ENCODE measurements at regions not wholly inside any gene's neighbourhood (a gene's known extent, or its start where the extent isn't known, plus 50 kb on each side); places are given as distances from the start of the nearest gene placed in this dataset.

- Histone ChIP-seq H3K79me1 (ENCODE audit: low read depth, low read length) (no peaks in the 10 kb centered on the region), H2AFZ (ENCODE audit: low read length) (no peak overlapping the region)
- TF ChIP-seq NANOG (IDR thresholded peaks at IDR 0.05; ENCODE audit: insufficient read depth, low read depth, low read length, poor library complexity, severe bottlenecking), result no peak
- no peak for TF ChIP-seq POLR2AphosphoS5 (IDR thresholded peaks at IDR 0.05; ENCODE audit: low read depth, low read length)
- no peak for TF ChIP-seq CBX5 (IDR thresholded peaks at IDR 0.05; ENCODE audit: low read depth, low read length)
- TF ChIP-seq RFX5 (IDR thresholded peaks at IDR 0.05; ENCODE audit: borderline replicate concordance, low read depth, low read length), result no peak
- TF ChIP-seq GABPA (IDR thresholded peaks at IDR 0.05; ENCODE audit: borderline replicate concordance, insufficient read depth, low read length), result no peak
- no peak for TF ChIP-seq KDM1A (IDR thresholded peaks at IDR 0.05; ENCODE audit: borderline replicate concordance, low read length)
- TF ChIP-seq TEAD4 (IDR thresholded peaks at IDR 0.05; ENCODE audit: low read depth, low read length), result no peak
- TF ChIP-seq RAD21 (IDR thresholded peaks at IDR 0.05 in 1 of 2, conservative IDR thresholded peaks at IDR 0.05 in 1 of 2; ENCODE audit: low read depth in 2 of 2, low read length in 2 of 2), result no peak
- no peak for TF ChIP-seq ASH2L (IDR thresholded peaks at IDR 0.05; ENCODE audit: low read length)
- TF ChIP-seq SP4 (IDR thresholded peaks at IDR 0.05; ENCODE audit: low read length), result no peak
- TF ChIP-seq HDAC6 (IDR thresholded peaks at IDR 0.05; ENCODE audit: low read depth, low read length), result no peak
- TF ChIP-seq KDM5A (IDR thresholded peaks at IDR 0.05; ENCODE audit: low read length), result no peak
- no peak for TF ChIP-seq CBX8 (IDR thresholded peaks at IDR 0.05; ENCODE audit: borderline replicate concordance, low read depth, low read length)
Measured at GRCh38 chr20:39596554-39596953, 634.4 kb downstream of the DHX35 start.

More at GRCh38 chr20:39596554-39596953, 634.4 kb downstream of the DHX35 start:
- Histone ChIP-seq H3K9ac (replicated peaks in 1 of 4; ENCODE audit: extremely low read depth in 1 of 4, low read depth in 3 of 4, low read length in 3 of 4) (no peak overlapping the region), H3K4me2 (ENCODE audit: insufficient read depth in 1 of 2, low read depth in 2 of 2, low read length in 2 of 2) (no peak overlapping the region), H3K27ac (ENCODE audit: low read depth, low read length) (no peak overlapping the region), H3K79me2 (ENCODE audit: control insufficient read depth in 1 of 2, insufficient read depth in 2 of 2, low read length in 2 of 2) (no peaks in the 10 kb centered on the region), H3K23ac (ENCODE audit: insufficient read length) (no peak overlapping the region), H4K8ac (ENCODE audit: extremely low read depth, insufficient read depth, low read length) (no peak overlapping the region), H3K23me2 (ENCODE audit: low read depth, low read length) (no peaks in the 10 kb centered on the region; the same call in 1 of the 2 replicates), H2BK15ac (ENCODE audit: low read length) (no peak overlapping the region), H3K56ac (replicated peaks; ENCODE audit: insufficient read length, low read depth, low read length) (no peak overlapping the region), H2AK5ac (ENCODE audit: low read depth, low read length) (no peak overlapping the region; the same call in 1 of the 2 replicates), H4K91ac (replicated peaks; ENCODE audit: insufficient read length, low read length) (no peak overlapping the region), H2BK12ac (ENCODE audit: low read depth, low read length) (no peak overlapping the region), H3K18ac (ENCODE audit: extremely low read depth, low read length) (no peak overlapping the region), H3K4me3 (ENCODE audit: extremely low read depth in 1 of 4, insufficient read depth in 2 of 4, low read depth in 3 of 4, low read length in 4 of 4) (no peak overlapping the region), H3K4ac (replicated peaks; ENCODE audit: insufficient read length, low read depth, low read length) (no peak overlapping the region), H3K9me3 (ENCODE audit: insufficient read depth in 2 of 2, low read depth in 1 of 2, low read length in 1 of 2) (no peaks in the 10 kb centered on the region), H3K4me1 (replicated peaks in 1 of 4; ENCODE audit: control insufficient read depth in 3 of 4, insufficient read depth in 4 of 4, low read length in 3 of 4) (no peaks in the 10 kb centered on the region), H2BK5ac (ENCODE audit: low read depth, low read length) (no peak overlapping the region), H2BK20ac (ENCODE audit: low read length) (no peak overlapping the region), H3K36me3 (ENCODE audit: control insufficient read depth in 2 of 4, insufficient read depth in 4 of 4, low read length in 3 of 4) (no peaks in the 10 kb centered on the region), H4K20me1 (replicated peaks in 1 of 2; ENCODE audit: control insufficient read depth in 1 of 2, insufficient read depth in 2 of 2, low read length in 2 of 2) (no peaks in the 10 kb centered on the region), H2BK120ac (replicated peaks; ENCODE audit: low read depth, low read length) (no peak overlapping the region), H4K5ac (ENCODE audit: insufficient read length, low read depth, low read length) (no peak overlapping the region), H3K27me3 (replicated peaks in 1 of 4; ENCODE audit: control insufficient read depth in 3 of 4, extremely low read depth in 1 of 4, insufficient read depth in 3 of 4, low read length in 3 of 4) (no peaks in the 10 kb centered on the region), H3K14ac (ENCODE audit: insufficient read length) (no peak overlapping the region)
- no peak for FAIRE-seq
- CTCF ChIA-PET (ENCODE audit: partially characterized antibody), result interaction anchor here (0.7 to 1.5 kb wide), 2 partner anchors 11 to 332 kb away, joined by 3 to 4 read pairs; no protein-coding TSS in a partner anchor
- 79% methylated on average over 6 of the region's 6 CpGs; no CpG with 5 or more reads in 1 of the 2 experiments for WGBS, 2 experiments (ENCODE audit: extremely low coverage in 1 of 2, insufficient coverage in 1 of 2, insufficient read length in 1 of 2, insufficient replicate concordance in 2 of 2, low coverage in 1 of 2, low lambda C conversion rate in 2 of 2, missing lambda C conversion rate in 1 of 2)
- no peak for DNase-seq (ENCODE audit: low read depth in 1 of 2, low spot score in 2 of 2)
- POLR2A ChIA-PET (ENCODE audit: partially characterized antibody), result no interaction called here
